Endometrium (tissue), 2 donors: ENCODE measurements at regions not wholly inside any gene's neighbourhood (a gene's known extent, or its start where the extent isn't known, plus 50 kb on each side); places are given as distances from the start of the nearest gene placed in this dataset.

Source experiments
- FAIRE-seq: peaks from 2 replicates; lab custom pipeline; 2012; peaks lifted over from hg19 to GRCh38; lab: Jason Lieb, UNC
- donor health status: control.
- donor health status: control.

DNA sequence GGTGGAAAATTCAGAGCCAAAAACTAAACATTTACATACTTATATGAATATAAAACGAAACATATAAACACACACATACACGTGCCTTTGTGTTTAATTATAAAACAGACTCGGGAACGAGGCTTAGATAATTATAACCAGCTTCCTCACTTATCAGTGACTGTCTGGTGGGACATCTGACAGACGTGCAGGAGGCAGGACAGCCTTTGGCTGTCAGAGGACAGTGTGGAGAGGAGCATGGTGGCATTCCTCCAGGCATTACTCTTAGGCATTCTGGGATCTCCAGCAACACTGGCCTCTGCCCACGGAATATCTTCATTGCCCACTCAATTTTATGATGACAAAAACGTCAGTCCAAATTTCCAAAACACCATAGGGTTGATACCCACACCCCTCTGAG is 262.2 kb upstream of the NFE2L3 start:
- no peak for FAIRE-seq

DNA sequence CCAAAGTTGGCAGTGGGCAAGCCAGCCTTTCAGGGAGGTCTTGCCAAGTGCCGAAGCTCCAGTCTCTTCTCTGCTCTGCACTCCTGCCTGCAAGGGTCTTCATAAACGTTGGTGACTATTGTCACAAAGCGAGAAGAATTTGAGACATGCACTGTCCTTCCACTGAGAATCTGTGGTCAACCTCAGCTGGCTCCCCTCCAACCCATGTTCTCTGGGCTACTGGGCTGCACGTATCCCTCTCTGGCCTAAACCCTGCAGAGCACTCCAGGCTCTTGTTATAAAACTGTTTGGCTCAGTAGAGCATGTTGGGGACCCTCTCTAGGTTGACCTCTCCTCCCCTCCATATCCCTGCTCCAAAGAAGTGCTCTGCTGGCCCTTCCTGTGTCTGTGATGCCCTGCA is 260.4 kb upstream of the NFE2L3 start:
- FAIRE-seq = no peak

DNA sequence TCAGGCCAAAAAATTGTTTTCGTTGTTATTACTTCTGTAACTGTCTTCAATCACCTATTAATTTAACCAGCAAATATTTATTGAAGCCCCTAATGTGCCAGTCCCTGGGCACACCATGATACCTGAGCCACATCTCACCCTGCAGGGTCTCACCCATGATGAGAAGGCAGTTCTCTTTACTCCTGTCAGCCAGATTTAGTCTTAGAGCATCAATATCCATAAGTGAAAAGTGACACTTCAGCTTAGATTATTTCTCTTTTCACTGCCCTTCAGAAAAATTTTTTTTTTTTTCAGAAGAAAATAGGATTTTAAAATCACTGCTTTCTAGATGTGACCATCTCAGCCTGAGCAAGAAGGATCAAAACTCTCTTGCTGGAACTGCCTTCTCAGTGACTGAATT is 258.6 kb upstream of the NFE2L3 start:
- FAIRE-seq = no peak

DNA sequence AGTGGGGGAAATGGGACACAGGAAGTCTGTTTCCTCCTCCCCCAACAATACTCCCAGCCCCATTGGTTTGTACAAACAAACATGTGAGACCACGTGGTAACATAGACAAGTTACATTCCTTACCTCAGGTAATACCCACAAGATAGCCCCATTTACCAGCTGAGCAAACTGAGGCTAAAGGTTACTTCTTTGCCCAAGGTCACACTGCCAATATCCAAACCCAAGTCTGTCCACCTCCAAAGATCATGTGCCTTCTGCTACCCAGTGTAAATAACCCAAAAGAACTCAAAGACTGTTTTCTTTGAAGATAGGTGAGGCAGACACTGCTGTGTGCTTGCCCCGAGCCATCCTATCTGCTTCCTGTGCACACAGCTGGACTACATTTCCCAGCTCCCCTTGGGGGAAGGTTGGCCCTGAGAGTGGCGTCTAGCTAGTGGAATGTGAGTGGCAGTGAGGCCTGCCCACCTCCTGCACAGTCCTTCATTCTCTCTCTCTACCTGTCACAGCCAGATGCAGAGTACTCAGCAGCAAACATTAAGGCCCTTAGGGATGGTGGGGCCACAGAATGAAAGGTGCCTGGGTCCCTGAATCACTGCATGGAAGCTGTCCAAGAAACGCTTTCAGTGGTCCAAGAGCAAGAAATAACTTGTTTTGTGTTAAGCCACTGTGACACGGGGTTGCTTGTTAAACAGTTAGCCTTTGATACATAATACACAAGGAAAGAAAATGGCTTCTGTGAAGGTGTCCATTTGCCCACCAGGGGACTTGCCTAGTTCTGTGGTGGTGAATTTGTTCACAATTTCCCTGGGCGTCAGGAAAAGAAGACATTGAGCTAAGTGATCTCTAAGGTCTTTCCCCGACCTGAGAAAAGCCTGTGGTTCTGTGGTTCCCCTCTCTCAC is 257.7 kb upstream of the NFE2L3 start:
- no peak for FAIRE-seq

DNA sequence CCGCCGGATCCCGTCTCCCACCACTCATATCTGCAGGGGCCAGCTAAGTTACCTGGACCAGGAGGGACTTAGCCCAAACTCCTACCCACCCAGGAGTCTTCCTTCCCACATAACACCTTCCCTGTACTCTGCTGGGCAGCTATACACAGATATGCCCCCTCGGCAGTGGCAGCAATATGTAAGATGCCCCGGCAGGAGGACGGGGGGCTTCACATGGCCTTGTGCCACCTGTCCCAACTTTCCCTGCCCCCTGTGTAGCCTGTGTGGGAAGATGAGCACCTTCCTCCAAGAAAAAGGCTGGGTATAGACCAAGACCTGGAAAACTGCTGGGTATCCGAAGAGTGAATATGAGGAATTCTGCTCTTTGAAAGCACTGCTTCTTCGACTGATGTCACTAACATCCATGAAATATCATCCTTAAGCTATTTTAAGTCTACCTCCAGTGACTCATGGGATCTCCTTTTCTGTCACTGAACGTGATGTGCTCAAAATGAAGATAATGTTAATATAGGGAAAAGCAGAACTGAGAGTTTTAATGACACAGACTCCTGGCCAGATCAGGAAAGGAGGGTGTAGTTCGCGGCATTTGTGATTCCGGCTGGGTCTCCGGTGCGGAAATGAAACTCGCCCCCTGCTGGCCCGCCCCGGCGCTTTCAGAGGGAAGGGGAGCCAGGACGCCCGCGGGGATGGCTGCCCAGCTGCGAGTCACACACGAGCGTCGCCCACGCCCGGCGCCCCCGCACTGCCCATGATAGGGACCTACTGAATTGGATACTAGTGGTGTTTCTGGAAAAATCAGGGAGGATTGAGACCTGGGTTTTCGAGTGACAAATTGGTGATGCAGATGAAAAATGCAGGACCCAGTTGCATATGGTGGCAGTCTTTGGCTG is 256.9 kb upstream of the NFE2L3 start:
- no peak for FAIRE-seq

DNA sequence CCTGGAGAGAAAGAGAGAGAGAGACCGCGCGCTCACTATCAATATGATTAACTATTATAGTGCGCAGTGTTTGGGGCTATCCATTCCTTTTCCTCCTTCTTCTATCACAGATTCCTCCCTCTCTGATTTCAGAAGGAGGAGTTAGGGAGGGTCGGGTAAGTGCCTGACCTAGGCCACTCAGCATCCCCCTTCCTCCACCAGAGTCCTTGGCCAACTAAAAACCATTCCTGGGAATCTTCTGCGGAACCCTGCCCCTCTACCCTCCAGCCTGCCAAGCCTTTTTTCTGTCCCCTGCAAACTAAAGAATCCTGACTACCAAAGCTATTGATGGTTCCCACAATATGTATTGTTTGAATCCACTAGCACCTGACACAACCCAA is 256.2 kb upstream of the NFE2L3 start:
- FAIRE-seq = no peak

DNA sequence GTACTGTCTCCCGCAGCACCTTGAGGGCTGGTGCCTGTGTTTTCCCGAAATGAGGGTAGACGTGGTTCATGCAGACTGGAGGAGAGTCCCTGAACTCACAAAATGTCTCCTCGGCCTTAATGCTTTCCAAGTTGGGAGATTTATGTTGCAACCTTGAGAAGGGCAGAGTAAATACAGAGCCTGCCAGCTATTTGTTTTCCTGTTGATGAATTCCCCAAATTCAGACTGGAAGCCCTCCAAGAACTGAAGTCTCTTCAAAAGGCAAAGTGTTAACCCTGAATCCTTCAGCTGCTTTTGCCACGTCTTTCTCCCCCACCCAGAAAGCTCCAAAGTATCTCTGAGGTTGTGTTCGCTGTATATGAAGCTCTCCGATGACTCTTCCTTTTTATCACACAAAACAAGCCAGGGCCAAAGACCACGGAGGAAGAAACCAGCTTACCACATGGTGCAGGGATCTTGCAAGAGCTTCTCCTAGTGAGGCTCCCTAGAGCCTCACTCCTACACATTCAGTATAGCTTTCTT is 254.7 kb upstream of the NFE2L3 start:
- FAIRE-seq = no peak

DNA sequence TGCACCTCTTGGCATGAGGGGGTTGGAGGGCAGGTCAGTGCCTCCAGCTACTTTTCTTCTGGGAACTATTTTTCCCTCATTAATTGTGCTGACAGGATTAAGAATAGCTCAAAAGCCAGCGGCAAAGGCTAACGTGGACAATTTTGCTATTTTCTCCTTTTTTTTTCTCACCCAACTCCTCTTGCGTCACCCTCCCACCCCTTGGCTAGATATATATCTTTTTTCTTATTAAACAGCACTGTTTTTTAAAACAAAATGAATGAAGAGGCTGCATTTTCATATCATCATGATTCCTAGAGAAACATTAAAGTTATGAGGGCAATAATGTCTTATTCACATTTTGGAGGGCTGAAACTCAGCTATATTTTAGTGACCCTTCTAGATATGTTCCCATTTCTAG is 251.8 kb upstream of the NFE2L3 start:
- no peak for FAIRE-seq

DNA sequence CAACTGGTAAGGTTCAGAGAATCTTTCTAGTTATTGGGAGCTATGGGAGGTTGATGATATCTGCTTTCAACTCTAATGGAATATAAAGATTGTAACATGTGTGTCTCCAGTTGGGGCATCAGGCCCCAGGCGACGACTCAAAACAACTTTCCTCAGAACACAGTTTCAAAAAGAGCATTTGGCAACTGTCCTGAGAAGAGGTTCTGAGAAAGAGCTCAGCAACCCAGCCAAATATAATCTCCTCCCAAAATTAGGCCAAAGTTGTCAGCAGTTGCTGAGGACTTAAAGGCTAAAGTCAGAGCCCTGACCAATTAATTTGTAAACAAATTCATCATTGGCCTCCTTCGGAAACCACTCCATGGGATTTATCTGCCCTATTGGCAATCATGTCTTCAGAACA is 251.1 kb upstream of the NFE2L3 start:
- no peak for FAIRE-seq

DNA sequence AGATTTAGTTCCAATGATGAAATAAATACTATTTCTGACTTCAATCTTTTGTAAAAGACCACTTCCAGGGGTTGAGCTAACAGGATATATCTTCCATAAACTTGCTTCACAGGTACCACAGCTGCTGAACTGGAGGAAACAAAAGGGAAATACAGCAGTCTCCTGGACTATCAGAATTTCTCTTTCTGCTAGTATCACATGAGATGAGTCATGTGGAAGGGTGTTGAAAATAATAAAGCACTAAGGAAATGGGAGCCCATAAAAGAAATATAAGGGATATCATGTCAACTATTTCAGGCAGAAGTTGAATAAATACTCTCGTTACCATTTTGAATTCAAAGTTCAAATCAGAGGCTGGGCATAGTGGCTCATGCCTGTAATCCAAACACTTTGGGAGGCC is 250.3 kb upstream of the NFE2L3 start:
- FAIRE-seq = no peak

DNA sequence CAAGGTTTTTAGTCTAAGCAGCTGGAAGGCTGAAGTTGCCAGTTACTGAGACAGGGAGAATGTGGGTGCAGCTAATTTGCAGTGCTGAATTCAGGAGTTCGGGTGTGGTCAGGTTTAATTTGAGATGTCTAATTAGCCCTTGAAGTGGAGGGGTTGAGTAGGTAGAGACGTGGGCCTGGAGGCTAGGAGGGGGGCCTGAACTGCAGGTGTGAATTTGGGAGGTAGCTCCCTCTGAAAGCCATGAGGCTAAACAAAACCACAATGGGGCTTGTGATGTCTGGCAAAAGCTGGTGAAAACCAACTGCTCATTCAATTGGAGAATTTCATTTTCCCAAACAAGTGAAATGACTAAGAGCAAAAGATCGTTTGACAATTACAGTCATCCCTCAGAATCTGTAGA is 246.0 kb upstream of the NFE2L3 start:
- FAIRE-seq = no peak

DNA sequence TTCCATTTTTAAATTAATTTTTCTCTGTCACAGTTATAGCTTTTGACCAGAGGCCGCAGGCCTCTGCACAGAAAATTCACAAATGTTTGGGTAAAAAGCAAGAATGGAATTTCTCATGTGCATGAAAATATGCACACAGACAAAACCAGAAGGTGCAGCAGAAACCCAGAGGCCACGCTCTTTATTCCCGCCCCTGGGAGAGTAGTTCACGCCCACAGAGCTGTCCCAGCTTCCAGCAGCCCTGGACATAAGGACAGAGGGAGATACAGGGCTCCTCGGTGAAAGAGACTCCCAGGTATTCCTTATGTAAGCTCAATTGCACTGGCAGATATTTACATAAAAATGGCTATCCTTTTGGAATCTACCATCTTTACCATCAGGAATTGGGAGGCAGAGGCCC is 245.2 kb upstream of the NFE2L3 start:
- FAIRE-seq = no peak

DNA sequence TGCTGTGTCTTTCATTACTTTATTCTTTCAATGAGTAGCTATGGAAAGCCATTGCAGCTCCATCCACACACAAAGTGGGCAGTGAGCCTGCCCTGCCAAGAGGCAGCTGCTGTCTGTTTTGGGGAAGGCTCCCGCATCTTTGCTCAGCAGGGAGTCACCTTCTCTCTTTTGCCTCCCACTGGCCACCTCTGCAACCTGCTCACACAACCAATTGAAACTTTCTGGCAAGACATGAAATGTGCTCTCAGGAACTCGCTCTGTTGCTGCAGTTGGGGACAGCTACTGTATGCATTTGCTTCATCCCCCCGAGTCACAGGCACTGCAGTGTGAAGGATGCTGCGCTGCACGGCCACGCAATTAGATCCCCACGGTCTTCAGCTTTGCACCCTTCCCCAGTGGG is 244.8 kb upstream of the NFE2L3 start:
- FAIRE-seq = no peak

DNA sequence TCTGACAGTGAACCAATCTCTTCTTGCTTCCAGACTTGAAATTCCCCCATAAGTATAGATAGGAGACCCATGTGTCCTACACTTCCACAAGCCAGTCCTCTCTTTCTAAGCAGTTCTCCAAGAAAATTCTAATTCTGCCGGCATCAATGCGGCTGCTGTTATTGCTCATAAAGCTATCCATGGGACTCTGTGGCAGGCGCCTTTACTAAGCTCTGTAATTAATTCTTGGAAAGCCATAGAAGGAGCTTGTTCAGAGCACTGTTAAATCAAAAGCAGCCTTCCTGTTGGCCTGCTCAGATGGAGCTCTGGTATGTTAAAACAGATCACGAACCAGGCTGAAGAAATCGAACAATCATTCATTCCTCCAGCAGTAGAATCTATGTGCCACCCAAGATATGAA is 244.3 kb upstream of the NFE2L3 start:
- no peak for FAIRE-seq

DNA sequence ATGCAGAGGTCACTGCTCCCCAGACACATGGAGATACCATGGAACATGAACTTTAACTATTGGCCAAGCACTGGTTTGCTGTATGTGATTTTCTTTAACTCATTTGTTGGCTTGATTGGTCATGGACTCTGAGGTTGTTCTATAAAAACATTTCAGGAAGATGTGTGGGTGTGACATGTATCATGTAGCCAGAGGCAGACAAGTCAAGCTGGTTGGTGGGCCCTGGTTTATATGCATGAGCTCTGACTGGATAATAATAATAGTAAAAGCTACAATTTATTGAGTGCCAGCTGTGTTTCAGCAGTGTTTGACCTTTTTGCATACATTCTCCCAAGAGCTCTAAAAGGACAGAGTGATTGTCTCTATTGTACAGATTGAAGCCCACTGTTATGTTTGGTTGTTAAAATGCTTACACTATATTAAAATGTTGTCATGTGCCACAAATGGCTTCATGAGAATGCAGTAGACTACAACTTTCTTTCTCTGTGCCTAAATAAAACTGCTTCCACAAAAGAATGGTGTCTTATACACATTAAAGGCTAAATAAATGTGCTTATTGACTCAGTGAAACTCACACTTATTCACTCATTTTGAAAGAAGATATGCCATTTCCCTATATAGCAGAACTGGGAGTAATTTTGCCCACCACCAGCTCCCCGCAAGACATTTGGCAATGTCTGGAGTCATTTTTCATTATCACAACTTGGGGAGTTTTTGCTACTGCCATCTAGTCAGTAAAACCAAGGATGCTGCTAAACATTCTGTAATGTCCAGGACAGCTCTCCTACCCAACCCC is 243.6 kb upstream of the NFE2L3 start:
- FAIRE-seq = no peak

DNA sequence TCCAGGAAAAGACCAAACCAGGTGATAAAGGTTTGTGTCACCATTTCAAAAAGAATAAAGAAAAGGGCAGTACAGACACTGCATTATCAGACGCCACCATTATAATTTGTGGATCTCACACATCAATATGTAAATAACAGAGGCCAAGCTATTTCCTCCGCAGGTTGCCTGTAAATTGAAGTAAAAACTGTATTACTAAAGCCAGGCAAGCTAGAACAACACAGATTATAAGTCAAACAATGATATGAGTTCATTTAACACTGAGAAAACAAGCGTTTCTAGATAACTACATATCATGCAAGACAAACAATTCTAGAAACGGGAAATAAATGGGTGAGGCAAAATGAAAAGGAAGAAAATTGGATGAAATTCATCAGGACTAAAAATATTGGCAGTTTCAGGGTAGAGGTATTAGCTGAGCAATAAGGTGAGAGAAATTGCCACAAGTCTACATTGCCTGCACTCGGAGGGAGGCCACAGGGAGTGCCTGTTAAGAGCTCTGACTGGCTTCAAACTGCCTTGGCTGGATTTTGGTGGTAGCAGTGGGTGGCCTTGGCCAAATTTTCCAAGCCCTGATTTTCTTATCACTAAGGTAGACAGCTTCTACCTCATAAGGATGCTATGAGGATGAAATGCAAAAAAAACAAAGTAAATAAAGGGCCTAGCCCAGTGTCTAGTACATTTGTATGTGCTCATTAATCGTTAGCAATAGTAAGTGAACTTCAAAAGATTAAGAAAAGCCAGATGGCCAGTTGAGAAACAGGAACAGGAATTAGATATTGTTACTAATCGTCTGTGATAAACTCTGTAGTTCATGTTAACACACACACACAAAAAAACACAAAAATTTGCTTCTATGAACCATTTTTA is 240.0 kb upstream of the NFE2L3 start:
- FAIRE-seq = no peak

DNA sequence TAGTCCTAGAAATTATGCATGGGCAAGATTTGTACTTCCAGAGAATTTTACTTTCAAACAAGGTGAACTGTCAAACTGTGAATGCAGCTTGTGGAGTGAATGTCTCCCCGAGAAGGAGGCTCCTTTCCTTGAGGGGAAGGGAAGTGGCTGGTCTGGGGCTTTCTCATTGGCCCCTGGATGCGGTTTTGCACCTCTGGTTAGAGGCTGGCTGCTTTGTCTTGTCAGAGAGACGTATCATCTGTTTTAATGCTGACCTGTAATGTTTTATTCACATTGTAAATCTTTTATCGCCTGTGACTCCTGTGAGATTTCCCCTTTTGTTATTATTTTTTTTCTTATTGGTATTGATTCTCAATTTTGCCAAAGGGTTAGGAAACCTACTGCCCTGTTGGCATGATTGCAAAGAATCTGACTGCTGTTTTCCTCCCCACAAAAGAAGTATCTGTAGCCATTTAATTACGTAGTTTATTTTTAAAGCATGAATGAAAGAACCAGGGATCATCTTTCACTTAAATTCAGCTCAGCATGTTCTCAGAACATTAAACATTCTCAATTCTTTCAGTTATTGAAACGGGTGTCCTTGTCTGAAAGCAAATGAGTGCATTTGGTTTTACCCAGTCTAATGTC is 238.3 kb upstream of the NFE2L3 start:
- no peak for FAIRE-seq

DNA sequence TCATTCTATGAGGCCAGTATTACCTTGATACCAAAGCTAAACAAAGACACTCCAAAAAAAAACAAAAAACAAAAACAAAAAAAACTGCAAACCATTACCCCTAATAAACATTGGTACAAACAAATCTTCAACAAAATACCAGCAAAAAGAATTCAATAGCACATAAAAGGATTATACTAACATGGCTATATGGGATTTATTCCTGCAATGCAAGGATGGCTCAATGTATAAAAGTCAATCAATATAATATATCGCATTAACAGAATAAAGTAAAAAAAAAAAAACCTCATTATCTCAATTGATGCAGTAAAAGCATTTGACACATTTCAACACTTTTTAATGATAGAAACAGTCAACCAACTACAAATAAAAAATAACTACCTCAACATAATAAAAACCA is 233.3 kb upstream of the NFE2L3 start:
- no peak for FAIRE-seq

DNA sequence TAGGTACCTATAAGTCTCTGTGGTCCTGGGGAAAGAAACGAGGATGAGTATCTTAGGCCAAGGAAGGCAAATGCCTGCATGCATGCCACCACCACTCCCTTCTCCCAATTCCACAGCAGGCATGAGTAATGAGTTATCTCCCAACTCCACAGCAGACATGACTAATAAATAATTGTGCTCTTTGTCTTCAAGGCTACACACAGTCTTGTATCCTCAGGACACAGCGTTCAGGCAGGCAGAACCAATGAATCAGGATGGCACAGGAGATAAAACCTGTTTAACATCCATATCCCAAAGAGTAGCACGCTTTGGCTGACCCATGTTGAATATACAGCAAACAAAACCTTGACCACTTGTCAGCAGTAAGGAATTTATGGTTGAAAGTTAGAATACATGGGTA is 229.7 kb upstream of the NFE2L3 start:
- no peak for FAIRE-seq

DNA sequence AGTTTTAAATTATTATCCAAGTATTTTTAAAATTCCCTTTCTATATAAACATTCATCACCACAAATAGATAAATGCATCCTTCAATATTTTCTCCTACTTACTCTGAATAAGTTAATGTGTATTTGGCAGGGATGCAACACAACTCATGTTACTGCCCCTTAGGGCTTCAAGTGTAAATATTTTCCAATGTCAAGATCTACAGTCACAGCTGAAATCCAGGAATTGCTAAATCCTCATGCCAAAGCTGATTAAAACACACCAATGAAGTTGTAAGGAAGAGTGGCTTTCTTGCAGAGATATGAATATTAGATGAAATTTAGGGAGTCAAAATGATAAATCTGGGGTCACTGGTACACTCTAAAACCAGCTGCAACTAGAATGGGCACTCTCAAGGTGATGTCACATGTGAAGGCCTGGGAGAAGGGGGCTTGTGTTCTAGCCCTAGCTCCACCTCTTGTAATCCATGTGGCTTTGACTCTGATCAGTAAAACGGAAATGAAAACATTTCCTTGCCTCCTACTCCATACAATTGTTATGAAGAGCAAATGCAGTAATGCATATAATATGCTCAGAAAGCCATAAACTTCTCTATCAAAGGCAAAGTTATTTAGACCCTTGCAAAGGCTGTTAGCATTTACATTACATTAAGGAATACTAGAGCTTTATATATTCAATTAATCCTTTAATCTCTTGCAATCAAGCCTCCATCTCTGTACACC is 228.1 kb upstream of the NFE2L3 start:
- FAIRE-seq = no peak
